GM21717 (cell line): ENCODE measurements at regions not wholly inside any gene's neighbourhood (a gene's known extent, or its start where the extent isn't known, plus 50 kb on each side); places are given as distances from the start of the nearest gene placed in this dataset.
"Not testable (repeated sequence)": the region's sequence is repeated elsewhere in the genome, so short reads cannot be mapped to it uniquely, and the experiment has no call there.

Experiments
- ATAC-seq: cut with Tn5 transposase; IDR thresholded peaks from one replicate; pipeline ENCODE4 v1.9.1; 2021; ENCODE audit warnings: mild to moderate bottlenecking, moderate library complexity; ENCODE audit not compliant: unreplicated experiment

GRCh38 chr14:30256627-30257026, 302.3 kb upstream of the G2E3 start:
- no peak for ATAC-seq

DNA sequence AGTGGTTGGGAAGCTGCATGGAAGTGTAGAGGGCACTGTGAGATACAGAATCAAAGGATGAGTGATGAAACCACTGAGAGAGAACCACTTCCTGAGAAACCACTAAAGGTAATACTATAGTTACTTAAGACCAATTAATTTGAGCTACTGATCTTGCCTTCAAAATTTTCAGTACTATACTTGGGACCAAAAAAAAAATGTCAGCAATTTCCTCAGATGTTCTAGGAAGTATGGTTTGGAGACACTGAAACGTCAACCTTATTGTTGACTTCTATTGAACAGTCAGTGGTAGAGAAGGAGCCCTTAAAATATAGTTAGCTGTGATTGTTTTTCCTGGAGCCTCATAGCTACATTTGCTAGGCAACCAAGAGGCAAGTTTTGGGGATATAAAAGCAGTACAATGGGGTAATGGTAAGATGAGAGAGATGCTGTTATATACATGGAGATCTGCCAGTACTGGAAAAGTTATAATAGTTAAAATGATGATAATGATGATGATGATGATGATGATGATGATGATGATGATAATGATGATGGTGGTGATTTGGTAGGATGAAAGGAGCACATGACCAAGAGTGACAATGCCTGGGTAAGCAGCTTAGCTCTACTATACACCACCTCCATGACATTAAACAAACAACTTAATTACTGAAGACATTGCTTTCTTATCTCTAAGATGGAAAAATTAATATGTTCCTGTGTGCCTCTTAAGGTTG, 300.9 kb upstream of the G2E3 start:
- no peak for ATAC-seq

GRCh38 chr14:30260833-30261607, 297.9 kb upstream of the G2E3 start:
- no peak for ATAC-seq

DNA sequence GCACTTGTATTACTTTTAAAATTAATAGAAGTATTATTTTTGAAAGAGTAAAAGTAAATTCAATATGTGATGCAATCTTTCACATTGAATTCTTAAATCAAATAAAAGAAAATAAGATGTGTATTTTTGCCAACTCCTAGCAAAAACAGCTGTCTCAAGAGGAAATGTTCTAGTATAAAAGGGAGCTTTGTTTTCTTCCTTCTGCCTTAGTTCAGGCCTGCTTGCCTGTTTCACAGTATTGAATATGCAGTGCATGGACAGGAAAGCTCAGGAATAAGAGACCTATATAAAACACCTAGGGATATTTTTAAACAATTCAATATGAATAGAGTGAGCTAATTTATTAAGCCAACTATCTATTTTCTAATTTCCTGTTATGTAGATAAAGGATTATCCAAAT, 294.8 kb upstream of the G2E3 start:
- ATAC-seq, result no peak

DNA sequence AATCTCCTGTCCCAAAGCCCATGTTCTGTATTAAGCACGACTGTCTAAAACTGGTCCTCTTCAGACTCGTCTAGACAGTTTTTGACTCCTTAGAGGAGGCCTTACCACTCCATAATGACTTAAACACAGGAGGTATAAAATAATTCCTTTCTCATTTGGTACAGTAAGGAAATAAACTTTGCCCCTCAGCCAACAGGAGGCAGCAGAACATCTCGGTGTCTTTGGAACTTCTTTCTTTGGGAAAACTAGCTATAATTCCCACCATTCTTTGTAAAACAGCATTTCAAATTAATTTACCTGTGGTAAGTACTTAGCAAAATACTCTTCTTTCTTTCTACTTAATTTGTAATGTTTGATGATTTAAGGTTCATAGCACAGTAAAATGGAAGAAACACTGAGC, 292.7 kb upstream of the G2E3 start:
- no peak for ATAC-seq

DNA sequence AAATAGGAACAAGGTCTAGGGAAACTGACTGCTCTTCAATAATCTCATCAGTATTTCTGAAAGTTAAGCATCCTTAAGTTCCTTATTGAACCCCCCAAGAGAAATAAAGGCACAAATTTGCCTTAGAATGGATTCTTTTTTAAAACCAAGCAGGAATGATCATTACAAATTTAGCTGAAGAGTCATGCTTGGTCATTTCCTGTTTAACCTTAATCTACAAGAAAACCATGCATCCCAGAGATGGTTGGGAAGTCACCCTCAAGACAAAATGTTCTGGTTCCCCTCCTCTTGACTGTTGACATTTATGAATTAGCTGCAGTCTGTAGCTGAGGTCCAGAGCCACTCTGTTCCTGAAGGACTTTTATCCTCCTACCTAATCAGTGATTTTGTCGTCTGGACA, 291.8 kb upstream of the G2E3 start:
- ATAC-seq, result no peak

GRCh38 chr14:30270200-30271161, 288.5 kb upstream of the G2E3 start:
- ATAC-seq, result peak; percentile 98

GRCh38 chr14:30271811-30272323, 287.1 kb upstream of the G2E3 start:
- no peak for ATAC-seq

DNA sequence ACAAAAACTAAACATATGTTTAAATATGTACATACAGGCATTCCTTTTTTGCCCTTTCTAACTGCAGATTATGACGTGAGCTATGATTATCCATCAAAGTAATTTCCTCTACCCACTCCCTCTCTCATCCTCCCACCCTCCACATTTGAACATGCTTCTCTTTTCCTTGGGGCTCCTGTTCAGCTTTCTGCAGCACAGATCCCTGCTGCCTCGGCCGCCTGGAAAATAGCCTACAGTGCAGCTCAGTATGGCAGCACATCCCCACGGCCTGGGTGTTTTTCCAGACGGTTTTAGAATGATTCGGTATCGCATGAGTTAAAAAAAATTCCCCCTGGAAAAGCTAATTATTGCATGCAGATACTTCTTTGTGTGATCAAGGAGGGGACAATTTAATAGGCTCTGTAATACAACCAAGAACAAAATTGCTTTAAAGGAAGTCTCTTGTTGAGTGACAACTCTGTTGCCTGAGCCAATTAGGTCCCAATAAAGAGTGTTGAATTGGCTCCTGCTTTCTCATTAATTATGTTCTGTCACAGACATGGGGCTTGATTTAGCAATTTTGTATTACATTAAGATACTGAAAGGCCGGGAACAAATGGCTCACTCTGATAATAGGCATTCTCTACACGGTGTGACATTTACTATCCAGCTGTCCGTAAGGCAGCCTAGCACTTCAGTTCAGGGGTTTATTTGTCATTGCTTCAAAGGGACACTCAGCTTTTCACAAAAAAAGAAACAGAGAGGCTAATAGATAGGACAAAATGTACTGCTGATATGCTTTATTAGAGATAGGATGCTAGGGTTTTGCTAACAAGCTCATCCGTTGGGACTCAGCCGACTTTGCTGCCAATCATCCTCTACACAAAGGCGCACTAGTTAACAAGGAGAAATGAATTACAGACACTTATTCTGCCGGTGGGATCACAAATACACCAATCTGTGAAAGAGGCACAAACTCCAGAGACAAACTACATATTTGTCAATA, 285.8 kb upstream of the G2E3 start:
- ATAC-seq, result no peak

DNA sequence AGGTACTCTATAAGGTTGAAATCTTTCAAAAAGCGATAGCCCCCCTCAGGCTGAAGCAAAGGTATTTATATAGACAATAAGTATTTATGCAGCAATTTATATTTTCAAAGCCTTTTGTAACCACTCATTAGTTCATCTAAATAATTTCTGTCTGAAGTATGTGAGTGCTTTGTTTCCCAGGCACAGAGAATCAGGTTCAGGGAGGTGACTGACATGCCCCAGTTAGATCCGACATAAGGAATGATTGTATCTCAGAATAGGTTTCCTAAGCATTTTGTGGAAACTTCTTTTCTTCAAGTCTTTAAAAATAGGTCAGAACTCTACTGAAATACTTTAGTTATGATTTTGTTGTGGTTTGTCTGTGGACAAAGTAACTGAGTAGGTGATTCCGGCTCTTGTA, 283.4 kb upstream of the G2E3 start:
- no peak for ATAC-seq

- no peak for ATAC-seq
Observed at GRCh38 chr14:30277268-30277667, 281.7 kb upstream of the G2E3 start.

DNA sequence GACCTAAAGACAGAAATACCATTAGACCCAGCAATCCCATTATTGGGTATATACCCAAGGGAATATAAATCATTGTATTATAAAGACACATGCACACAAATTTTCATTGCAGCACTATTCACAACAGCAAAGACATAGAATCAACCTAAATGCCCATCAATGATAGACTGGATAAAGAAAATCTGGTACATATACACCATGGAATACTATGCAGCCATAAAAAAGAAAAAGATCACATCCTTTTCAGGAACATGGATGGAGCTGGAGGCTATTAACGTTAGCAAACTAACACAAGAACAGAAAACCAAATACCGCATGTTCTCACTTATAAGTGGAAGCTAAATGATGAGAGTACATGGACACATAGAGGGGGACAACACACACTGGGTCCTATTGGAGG, 280.1 kb upstream of the G2E3 start:
- not testable (repeated sequence) for ATAC-seq

DNA sequence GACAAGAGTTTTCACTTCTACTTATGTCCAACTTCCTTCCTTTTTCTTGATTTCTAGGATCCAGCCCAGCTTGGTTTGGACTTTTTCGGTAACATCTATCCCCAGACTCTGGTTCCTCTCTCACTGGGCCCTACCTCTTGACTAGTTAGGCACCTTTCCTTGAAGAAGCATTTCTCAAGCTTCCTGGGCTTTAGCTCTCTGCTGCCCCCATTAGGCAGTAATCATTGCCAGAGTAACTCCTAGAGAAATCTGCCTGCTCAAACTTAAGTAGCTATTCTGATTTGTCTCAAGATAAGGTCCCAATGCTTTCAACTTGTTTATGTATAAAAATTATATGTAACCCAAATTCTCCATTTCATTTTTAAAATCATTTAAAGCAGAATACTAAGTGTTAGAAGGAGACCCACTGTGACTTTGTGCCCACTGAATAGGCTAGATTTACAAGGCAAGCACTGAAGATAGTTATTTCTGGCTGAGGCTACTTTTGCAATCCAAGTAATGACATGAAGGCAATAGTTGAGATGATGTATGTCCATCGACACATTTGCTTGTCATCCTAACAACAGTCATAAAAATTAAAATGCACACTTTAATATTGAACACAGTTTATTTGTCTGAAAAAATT, 275.0 kb upstream of the G2E3 start:
- ATAC-seq, result no peak

DNA sequence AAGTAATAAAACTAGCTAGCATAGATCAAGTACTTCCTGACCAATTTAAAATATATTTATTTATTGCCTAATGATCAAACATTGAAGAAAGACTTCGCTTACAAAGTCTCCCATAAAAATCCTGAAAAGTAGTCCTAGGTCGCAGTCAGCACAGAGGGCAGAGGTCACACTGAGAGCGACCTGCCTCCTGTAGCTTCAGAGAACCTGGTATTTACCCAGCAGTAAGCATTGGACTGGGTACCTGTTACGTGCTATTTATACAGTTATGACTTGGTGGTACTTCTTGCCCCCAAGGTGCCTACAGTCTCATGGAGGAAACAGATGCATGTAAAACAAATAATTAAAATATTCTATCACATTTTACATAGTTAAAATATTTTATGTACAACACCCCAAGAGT, 274.1 kb upstream of the G2E3 start:
- ATAC-seq, result no peak

- ATAC-seq, result no peak
Observed at GRCh38 chr14:30287579-30288445, 271.1 kb upstream of the G2E3 start.

GRCh38 chr14:30290001-30290400, 269.0 kb upstream of the G2E3 start:
- no peak for ATAC-seq

DNA sequence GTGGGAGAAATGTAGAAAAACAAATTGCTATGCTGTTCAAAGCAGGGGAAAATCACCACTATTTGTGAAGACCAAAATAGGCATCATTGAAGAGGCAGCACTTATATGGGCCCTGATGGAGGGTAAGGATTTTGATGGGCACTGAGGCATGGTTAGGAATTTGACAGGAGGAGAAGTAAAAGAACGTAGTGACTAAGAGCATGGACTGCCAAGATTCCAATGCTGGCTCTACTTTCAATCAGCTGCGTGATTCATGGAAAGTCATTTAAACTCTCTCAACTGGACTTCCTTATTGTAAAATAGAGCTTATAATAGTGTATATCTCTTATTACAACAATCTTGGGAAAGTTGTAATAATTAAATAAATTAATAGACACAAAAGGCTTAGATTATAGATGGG, 267.7 kb upstream of the G2E3 start:
- no peak for ATAC-seq

GRCh38 chr14:30292541-30292940, 266.4 kb upstream of the G2E3 start:
- no peak for ATAC-seq

DNA sequence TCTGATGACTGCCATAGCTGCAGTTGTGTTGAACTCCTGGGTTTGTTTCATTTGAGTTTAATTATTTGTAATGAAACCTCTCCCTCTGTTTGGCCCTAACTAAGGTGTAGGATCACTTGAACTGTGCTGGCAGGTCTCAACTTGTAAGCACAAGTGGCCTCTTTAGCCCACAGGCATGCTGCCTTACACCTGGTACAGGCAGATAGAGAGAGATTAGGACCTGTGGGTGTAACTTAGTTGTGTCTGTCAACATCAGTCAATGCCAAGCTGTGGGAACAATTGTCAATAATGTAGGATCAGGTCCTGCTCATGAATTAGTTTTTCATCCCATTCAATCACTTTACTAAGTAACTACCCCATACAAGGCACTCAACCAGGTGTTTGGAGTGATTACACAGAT, 263.0 kb upstream of the G2E3 start:
- no peak for ATAC-seq
